ENCODE measurements at regions not wholly inside any gene's neighbourhood (a gene's known extent, or its start where the extent isn't known, plus 50 kb on each side); places are given as distances from the start of the nearest gene placed in this dataset.
"Not testable (repeated sequence)": the region's sequence is repeated elsewhere in the genome, so short reads cannot be mapped to it uniquely, and the experiment has no call there.

GRCh38 chr12:83939718-83940117, 972.9 kb downstream of the SLC6A15 start:
- DNase-seq (ENCODE audit: low read depth in 2 of 2): no peak

GRCh38 chr12:83933615-83934014, 979.0 kb downstream of the SLC6A15 start:
- no peak for DNase-seq (ENCODE audit: low read depth in 2 of 2)

GRCh38 chr12:83932011-83932410, 980.6 kb downstream of the SLC6A15 start:
- DNase-seq (ENCODE audit: low read depth in 2 of 2): no peak

- no peak for DNase-seq (ENCODE audit: low read depth in 2 of 2)
Measured at GRCh38 chr12:83931451-83931850, 981.1 kb downstream of the SLC6A15 start.

- DNase-seq (ENCODE audit: low read depth in 2 of 2): not testable (repeated sequence)
Measured at GRCh38 chr12:83929792-83930191, 982.8 kb downstream of the SLC6A15 start.

GRCh38 chr12:83920821-83921547, 991.6 kb downstream of the SLC6A15 start:
- no peak for DNase-seq (ENCODE audit: low read depth in 2 of 2)

GRCh38 chr12:83919081-83919480, 993.5 kb downstream of the SLC6A15 start:
- no peak for DNase-seq (ENCODE audit: low read depth in 2 of 2)

GRCh38 chr12:83904175-83904574, 1008.4 kb downstream of the SLC6A15 start:
- DNase-seq (ENCODE audit: low read depth in 2 of 2): no peak

GRCh38 chr12:83896416-83896815, 1016.2 kb downstream of the SLC6A15 start:
- no peak for DNase-seq (ENCODE audit: low read depth in 2 of 2)

- DNase-seq (ENCODE audit: low read depth in 2 of 2): no peak
Measured at GRCh38 chr12:83893101-83893500, 1019.5 kb downstream of the SLC6A15 start.

GRCh38 chr12:83889745-83890144, 1022.9 kb downstream of the SLC6A15 start:
- DNase-seq (ENCODE audit: low read depth in 2 of 2): no peak

GRCh38 chr12:83886479-83886878, 1026.1 kb downstream of the SLC6A15 start:
- no peak for DNase-seq (ENCODE audit: low read depth in 2 of 2)

GRCh38 chr12:83870921-83871599, 1041.5 kb downstream of the SLC6A15 start:
- not testable (repeated sequence) for DNase-seq (ENCODE audit: low read depth in 2 of 2)

GRCh38 chr12:83866477-83866876, 1046.1 kb downstream of the SLC6A15 start:
- no peak for DNase-seq (ENCODE audit: low read depth in 2 of 2)

GRCh38 chr12:83865431-83865830, 1047.2 kb downstream of the SLC6A15 start:
- DNase-seq (ENCODE audit: low read depth in 2 of 2): no peak

- DNase-seq (ENCODE audit: low read depth in 2 of 2): no peak
Measured at GRCh38 chr12:83864054-83864453, 1048.5 kb downstream of the SLC6A15 start.

- DNase-seq (ENCODE audit: low read depth in 2 of 2): no peak
Measured at GRCh38 chr12:83859021-83859420, 1053.6 kb downstream of the SLC6A15 start.

GRCh38 chr12:83856803-83857202, 1055.8 kb downstream of the SLC6A15 start:
- no peak for DNase-seq (ENCODE audit: low read depth in 2 of 2)

- no peak for DNase-seq (ENCODE audit: low read depth in 2 of 2)
Measured at GRCh38 chr12:83850531-83850930, 1062.1 kb downstream of the SLC6A15 start.

GRCh38 chr12:83848702-83849101, 1063.9 kb downstream of the SLC6A15 start:
- no peak for DNase-seq (ENCODE audit: low read depth in 2 of 2)

GRCh38 chr12:83843541-83843940, 1069.1 kb downstream of the SLC6A15 start:
- no peak for DNase-seq (ENCODE audit: low read depth in 2 of 2)

GRCh38 chr12:83841620-83842019, 1071.0 kb downstream of the SLC6A15 start:
- DNase-seq (ENCODE audit: low read depth in 2 of 2): no peak

- DNase-seq (ENCODE audit: low read depth in 2 of 2): no peak
Measured at GRCh38 chr12:83827860-83828259, 1084.7 kb downstream of the SLC6A15 start.

Data from stimulated activated CD8-positive, alpha-beta memory T cell treated with anti-CD3 and anti-CD28 coated beads, Interleukin-2, amount 100 ng/mL, for 1 hour (primary cell).